Panc1 (cell line): ENCODE measurements at regions not wholly inside any gene's neighbourhood (a gene's known extent, or its start where the extent isn't known, plus 50 kb on each side); places are given as distances from the start of the nearest gene placed in this dataset.

ENCODE experiments used
- ATAC-seq: fragments of 200-7000 bp; cut with Tn5 transposase; 2 replicates; pipeline ENCODE4 v1.9.1; 2020; ENCODE audit warnings: mild to moderate bottlenecking, moderate library complexity
- BruUV-seq: library from RNA; stranded (reverse); fragments of 400-500 nt; replicated peaks from 2 replicates; lab custom pipeline; 2021; lab: Mats Ljungman, UMichigan
- CTCF ChIA-PET: fragments of 300-600 bp; sonication (Branson Sonifier 250); formaldehyde crosslinking; loops from one replicate; lab custom pipeline; 2022; ENCODE audit warnings: antibody characterized with exemption; lab: Charles Lee
- POLR2A ChIA-PET: fragments of 300-600 bp; sonication (Branson Sonifier 250); formaldehyde crosslinking; loops from one replicate; lab custom pipeline; 2022; ENCODE audit warnings: antibody characterized with exemption; lab: Charles Lee
- DNase-seq: peaks from one replicate; pipeline ENCODE4 v3.0.0-alpha.2; 2010; ENCODE audit warnings: low read depth, low spot score
- H3K27ac ChIP-seq: 2 replicates; pipeline ENCODE4 v1.5.1; 2011; ENCODE audit warnings: mild to moderate bottlenecking, low read length, inconsistent platforms
- H3K27me3 ChIP-seq: fragments of 200-500 bp; sonication (Bioruptor generic); 2 replicates; pipeline ENCODE4 v1.6.0; 2014; ENCODE audit warnings: low read length, inconsistent platforms; ENCODE audit not compliant: control insufficient read depth, insufficient read depth
- H3K36me3 ChIP-seq: fragments of 200-500 bp; sonication (Bioruptor generic); 2 replicates; pipeline ENCODE4 v1.5.1; 2014; ENCODE audit warnings: inconsistent platforms, mild to moderate bottlenecking, low read length, moderate library complexity; ENCODE audit not compliant: control insufficient read depth, insufficient read depth
- H3K4me1 ChIP-seq: 2 replicates; pipeline ENCODE4 v1.5.1; 2011; ENCODE audit warnings: inconsistent platforms, mild to moderate bottlenecking, low read length, moderate library complexity; ENCODE audit not compliant: control insufficient read depth, insufficient read depth
- H3K4me3 ChIP-seq, 2 experiments: 2 replicates each; pipeline ENCODE4 v1.5.1; 2011 to 2012; ENCODE audit warnings: low read depth in 2 of 2, low read length in 2 of 2, mild to moderate bottlenecking in 2 of 2, inconsistent platforms in 1 of 2, moderate library complexity in 1 of 2
- H3K9me3 ChIP-seq: fragments of 200-500 bp; sonication (Bioruptor generic); 2 replicates; pipeline ENCODE4 v1.5.1; 2014; ENCODE audit warnings: low read depth, mild to moderate bottlenecking, inconsistent platforms, low read length, moderate library complexity; ENCODE audit not compliant: control insufficient read depth, insufficient read depth
- CTCF ChIP-seq: fragments of 450-650 bp; IDR thresholded peaks from 2 replicates; pipeline ENCODE4 v1.5.1; 2017; ENCODE audit warnings: mild to moderate bottlenecking
- POLR2AphosphoS5 ChIP-seq: IDR thresholded peaks from 2 replicates; pipeline ENCODE4 v1.6.1; 2012; ENCODE audit warnings: mild to moderate bottlenecking, low read depth, low read length, moderate library complexity
- REST ChIP-seq, 2 experiments: IDR thresholded peaks; 2 replicates each; pipeline ENCODE4 v1.6.1; 2011 to 2012; ENCODE audit warnings: low read depth in 2 of 2, control low read depth in 1 of 2, low read length in 1 of 2, mild to moderate bottlenecking in 1 of 2, moderate library complexity in 1 of 2; ENCODE audit not compliant: insufficient read depth in 1 of 2
- SIN3A ChIP-seq: IDR thresholded peaks from 2 replicates; pipeline ENCODE4 v1.6.1; 2012; ENCODE audit warnings: low read depth, mild to moderate bottlenecking, low read length, moderate library complexity, borderline replicate concordance; ENCODE audit not compliant: insufficient read depth
- TCF7L2 ChIP-seq: IDR thresholded peaks from 2 replicates; pipeline ENCODE4 v1.6.1; 2011; ENCODE audit warnings: mild to moderate bottlenecking, low read depth, low read length, inconsistent platforms
- in situ Hi-C: cut with HindIII; loops from 2 replicates; pipeline ENCODE4 v1.10.0; 2016; ENCODE audit warnings: low sequenced_read_pairs, low pct_unique_long_range_greater_than_20kb
- intact Hi-C: fragments of 100-400 bp; cut with micrococcal nuclease; formaldehyde crosslinking; loops from one replicate; pipeline ENCODE4 v1.10.0; 2022; ENCODE audit not compliant: unreplicated experiment

GRCh38 chr1:188164459-188164858 is 1335.7 kb downstream of the PLA2G4A start:
- Histone ChIP-seq H3K27me3 (no peaks in the 10 kb centered on the region), H3K4me1 (no peaks in the 10 kb centered on the region), H3K4me3 (no peak overlapping the region), H3K9me3 (no peaks in the 10 kb centered on the region), H3K36me3 (no peaks in the 10 kb centered on the region), H3K27ac (no peak overlapping the region)
- ChIA-PET CTCF (no interaction called here), POLR2A (no interaction called here)
- no TSS peak for BruUV-seq
- TF ChIP-seq TCF7L2 = no peak
- TF ChIP-seq REST (IDR thresholded peaks at IDR 0.05; ENCODE audit: insufficient read depth in 1 of 2, low read depth in 2 of 2, low read length in 1 of 2) = no peak
- TF ChIP-seq POLR2AphosphoS5 = no peak
- TF ChIP-seq SIN3A = no peak
- TF ChIP-seq CTCF = no peak
- DNase-seq (no peak), ATAC-seq (no peak)
- intact Hi-C loops (loop anchor here (10.0 kb wide), 1 partner anchor 240 kb away; no protein-coding TSS in a partner anchor), in situ Hi-C loops (no loop called here)

- ChIA-PET POLR2A (no interaction called here), CTCF (no interaction called here)
- intact Hi-C loops = loop anchor here (10.0 kb wide), 1 partner anchor 238 kb away; no protein-coding TSS in a partner anchor
- H3K27ac ChIP-seq = no peak overlapping the region
- H3K36me3 ChIP-seq = no peaks in the 10 kb centered on the region
- no peaks in the 10 kb centered on the region for H3K9me3 ChIP-seq
- in situ Hi-C loops = no loop called here
- H3K27me3 ChIP-seq = no peaks in the 10 kb centered on the region
- ATAC-seq = no peak
- no peak for TF ChIP-seq TCF7L2
- TF ChIP-seq CTCF = no peak
- TF ChIP-seq REST (IDR thresholded peaks at IDR 0.05; ENCODE audit: insufficient read depth in 1 of 2, low read depth in 2 of 2, low read length in 1 of 2) = no peak
- TF ChIP-seq SIN3A = no peak
- no peak for TF ChIP-seq POLR2AphosphoS5
- no peak for DNase-seq
- BruUV-seq = no TSS peak
- no peaks in the 10 kb centered on the region for H3K4me1 ChIP-seq
- no peak overlapping the region for H3K4me3 ChIP-seq
These were observed 1337.9 kb downstream of the PLA2G4A start for GRCh38 chr1:188166654-188167053.
